Sciatic nerve (tissue), 2 donors: ENCODE measurements at regions not wholly inside any gene's neighbourhood (a gene's known extent, or its start where the extent isn't known, plus 50 kb on each side); places are given as distances from the start of the nearest gene placed in this dataset.
"Not testable (repeated sequence)": the region's sequence is repeated elsewhere in the genome, so short reads cannot be mapped to it uniquely, and the experiment has no call there.

ENCODE experiments used
- ATAC-seq: fragments of 200-7000 bp; cut with Tn5 transposase; one replicate; pipeline ENCODE4 v1.9.1; 2020; ENCODE audit warnings: mild to moderate bottlenecking, moderate library complexity
- DNase-seq: peaks from one replicate; pipeline ENCODE4 v3.0.0-alpha.2; 2020; ENCODE audit warnings: low spot score
- intact Hi-C: fragments of 100-400 bp; cut with DNase I; formaldehyde crosslinking; loops from one replicate; pipeline ENCODE4 v1.14.2; 2022
- donor health status: DM: no; HTN: no; CAD: no.
- donor health status: DM: no; HTN: no; CAD: no.

DNA sequence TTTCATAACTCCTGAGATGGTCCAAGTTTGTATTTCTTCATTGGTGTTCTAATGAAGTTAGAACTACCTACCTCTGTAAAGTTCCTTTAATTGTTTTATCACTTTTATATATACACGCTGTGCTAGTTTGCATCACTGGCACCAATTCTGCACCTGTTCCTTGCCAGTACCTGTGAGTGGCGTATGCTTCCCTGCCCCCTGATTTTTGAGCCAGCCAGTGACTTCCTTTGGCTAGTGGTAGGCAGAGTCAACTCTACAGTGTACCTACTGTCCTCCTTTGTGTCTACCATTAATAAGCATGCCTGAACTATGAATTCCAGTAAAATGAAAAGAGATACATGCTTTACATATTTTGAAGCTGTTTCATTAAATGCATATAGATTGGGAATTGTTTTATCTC lies 186.8 kb upstream of the SPATA31A3 start:
- ATAC-seq, DNase-seq, intact Hi-C loops: not testable (repeated sequence)

DNA sequence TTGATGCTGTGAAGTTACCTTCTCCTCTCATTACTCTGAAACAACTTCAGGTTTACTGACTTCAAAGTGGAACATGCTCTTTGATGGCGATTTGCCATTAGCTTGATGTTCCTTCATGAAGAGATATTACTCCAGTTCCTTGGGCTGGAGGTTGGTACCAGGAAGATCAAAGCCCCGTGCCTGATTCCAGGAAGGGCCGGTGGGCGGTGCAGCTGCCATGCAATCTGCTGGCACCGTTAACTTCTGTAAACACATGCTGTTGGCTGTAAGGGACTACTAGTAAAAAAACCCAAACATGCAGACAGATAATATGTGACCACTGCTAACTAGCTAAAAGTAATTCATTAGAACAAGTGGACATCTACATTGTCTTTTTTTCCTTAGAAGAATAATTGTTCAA lies 182.8 kb upstream of the SPATA31A3 start:
- ATAC-seq, DNase-seq, intact Hi-C loops: not testable (repeated sequence)

DNA sequence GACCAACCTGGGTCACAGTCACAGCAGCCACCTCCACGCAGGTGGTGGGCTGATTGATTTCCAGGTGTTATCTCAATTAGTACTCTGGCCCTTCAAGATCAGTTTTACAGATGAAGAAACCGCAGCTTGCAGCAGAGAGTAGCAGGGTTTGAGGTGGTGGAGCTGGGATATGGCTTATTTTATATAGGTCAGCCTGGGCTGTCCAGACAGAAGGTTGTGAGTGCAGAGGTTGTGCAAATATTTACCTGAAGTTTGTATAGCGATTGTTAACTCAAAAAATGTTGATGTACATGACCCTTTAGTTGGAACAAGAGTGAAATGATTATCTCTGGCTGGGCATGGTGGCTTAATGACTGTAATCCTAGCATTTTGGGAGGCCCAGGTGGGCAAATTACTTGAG lies 179.4 kb upstream of the SPATA31A3 start:
- intact Hi-C loops, DNase-seq, ATAC-seq: not testable (repeated sequence)

DNA sequence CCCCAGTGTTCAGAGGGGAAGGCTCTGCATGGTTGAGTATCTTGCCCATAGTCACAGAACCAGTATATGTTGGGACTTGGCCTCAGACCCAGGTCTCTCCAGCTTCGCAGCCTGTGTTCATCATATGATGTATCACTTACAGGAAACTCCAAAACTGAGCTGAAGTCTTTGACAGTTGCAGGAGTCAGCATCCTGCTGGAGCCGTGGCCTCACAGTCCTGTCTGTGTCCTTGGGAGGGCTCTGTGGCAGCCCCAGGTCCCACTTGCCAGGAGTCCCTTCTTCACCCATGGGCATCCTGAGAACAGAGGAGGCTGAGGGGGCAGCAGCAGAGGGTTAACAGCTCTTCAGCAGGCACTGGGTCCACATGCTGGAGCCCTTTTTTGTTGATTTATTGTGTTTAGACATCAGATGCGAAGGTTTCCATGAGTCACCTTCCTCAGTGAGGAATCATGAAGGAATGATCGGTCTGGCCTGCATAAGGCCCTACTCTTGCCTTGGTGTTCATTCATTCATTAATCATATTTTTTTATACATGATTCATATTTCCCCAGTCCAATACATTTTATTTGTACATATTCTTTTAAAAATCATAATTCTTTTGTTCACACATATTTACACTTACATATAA lies 176.3 kb upstream of the SPATA31A3 start:
- DNase-seq, intact Hi-C loops, ATAC-seq: not testable (repeated sequence)

DNA sequence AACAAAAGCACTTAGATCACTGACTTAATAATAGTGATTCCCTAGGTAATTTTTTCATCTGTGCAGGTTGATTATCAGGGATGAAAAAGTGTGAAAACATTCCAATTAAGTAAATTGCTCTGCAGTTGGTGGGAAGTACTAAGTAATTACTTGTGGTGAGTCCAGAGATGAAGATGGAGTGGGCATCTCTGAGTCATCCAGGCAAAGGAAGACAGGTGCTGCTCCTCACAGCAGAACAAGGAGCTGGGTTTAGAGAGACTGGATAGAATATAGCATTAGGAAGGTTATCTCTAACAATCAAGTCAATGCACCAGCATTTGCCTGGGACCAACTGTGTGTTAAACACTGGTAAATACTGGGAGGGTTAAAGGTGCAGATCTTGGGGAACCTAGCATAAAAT lies 174.0 kb upstream of the SPATA31A3 start:
- DNase-seq, intact Hi-C loops, ATAC-seq: not testable (repeated sequence)

DNA sequence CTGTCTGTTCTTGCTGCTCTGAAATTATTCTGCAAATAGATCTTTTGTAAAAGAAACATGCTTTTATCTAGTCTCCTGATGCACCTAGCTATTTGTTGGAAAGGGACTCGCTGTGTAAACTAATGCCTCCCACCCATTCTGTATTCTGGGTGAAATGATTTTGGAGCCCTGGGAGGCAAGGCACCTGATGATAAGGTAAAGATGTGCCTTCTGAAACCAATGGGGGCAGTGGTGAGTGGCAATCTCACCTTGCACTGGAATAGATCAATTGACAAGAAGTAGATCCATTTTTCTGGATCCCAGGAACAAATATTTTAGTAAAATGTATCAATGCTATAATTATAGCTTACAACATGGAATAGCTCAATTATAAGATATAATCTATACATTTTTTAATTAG lies 170.5 kb upstream of the SPATA31A3 start:
- intact Hi-C loops, DNase-seq, ATAC-seq: not testable (repeated sequence)

DNA sequence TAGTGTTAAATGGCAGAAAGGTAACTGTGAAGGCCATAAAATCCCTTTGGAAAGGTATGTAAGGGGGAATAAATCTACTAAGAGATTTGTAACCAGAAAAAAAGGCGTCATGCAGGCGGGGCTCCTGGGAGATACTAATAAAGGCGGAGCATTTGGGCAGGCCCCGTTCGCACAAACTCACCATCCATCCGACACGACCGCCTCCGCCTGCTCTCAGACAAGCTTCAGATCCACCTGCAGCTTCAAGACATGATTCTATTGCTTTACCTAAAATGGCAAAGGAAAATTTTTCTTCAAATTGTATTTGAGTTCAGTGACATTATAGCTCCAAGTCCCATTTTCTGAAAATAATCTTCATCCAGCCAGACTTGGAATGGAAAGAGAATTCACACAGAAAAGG lies 162.9 kb upstream of the SPATA31A3 start:
- ATAC-seq, intact Hi-C loops, DNase-seq: not testable (repeated sequence)

DNA sequence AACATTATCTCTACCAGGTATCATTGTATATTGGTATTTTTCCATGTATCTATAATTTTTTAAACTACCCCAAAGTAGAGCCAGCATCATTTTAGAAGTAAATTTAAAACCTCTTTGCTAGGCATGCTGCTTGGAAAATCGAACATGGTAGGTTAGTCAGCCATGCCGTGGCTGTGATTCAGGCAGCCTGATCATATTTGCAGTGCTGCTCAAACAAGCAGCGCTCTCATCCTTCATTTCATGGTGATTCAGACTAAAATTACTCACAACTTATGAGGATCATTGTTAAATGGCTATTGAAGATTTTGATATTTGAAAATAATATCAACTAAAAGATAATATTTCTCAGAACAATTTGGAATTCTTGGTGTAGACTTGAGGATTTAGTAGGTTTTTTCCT lies 161.2 kb upstream of the SPATA31A3 start:
- ATAC-seq, intact Hi-C loops, DNase-seq: not testable (repeated sequence)

DNA sequence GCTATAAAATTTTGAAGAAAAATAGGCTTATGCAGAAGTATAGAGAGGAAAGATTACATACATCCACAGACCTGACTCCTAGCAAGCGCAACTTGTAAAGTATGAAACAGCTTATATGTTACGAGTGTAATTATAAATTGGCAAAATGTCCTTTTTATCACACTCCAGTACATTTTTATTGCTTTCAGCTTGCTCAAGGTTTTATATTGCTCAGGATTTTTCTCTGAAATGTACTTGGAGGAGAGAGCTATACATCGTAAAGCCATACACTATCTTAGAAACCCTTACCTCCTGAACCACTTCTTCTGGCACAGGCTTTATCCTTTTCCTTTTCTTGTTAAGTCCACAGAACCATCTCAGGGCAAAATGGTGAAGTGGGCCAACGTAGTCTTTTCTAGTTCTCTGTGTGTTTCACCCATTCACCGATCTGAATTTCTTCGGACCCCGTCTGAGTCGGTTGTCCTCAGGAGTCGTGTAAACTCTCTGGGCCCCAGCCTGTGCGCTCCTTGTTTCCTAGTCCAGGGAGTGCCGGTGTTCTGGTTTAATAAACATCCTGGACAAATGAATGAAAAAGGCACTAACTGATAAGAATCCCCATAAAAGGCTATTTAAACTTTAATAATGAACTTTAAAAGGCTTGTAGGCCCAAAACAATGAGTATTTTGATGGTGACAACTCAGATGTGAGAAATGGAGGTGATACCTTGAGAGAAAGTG lies 150.2 kb upstream of the SPATA31A3 start:
- DNase-seq, ATAC-seq, intact Hi-C loops: not testable (repeated sequence)

DNA sequence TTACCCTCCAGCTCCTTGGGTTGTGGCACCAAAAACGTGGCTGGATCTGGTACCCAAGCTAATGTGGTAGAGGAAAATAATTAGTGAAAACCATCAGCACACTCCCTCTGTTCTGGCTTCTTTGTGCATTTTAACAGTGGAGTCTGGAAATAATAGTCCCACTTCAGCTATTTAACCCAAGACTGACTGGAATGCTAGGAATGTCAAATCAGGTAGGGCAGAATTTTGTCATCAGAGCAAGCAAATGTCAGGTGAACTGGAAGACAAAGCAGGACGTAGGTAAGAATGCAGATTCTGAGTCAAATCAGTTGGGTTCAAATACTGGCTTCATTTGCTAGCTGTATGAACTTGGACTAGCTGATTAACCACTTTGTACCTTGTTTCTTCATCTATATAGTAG lies 144.0 kb upstream of the SPATA31A3 start:
- DNase-seq, intact Hi-C loops, ATAC-seq: not testable (repeated sequence)

DNA sequence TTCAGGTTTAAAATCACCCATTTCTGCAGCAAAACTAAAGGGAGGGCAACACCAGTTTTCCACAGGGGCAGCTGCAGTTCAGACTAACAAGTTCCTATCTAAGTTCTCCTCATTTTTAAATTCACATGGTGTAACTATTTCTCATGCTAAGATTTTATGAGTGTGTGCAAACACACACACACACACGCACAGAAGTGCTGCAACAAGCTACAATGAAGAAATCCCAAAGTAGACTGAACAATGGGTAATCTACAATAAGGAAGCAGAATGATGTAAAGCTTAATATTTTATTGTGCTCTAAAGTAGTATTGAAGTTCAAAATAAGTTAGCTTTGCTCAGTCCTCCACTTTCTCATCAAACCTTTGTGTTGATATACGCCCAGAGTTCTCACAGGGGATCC lies 140.8 kb upstream of the SPATA31A3 start:
- ATAC-seq, intact Hi-C loops: not testable (repeated sequence)

DNA sequence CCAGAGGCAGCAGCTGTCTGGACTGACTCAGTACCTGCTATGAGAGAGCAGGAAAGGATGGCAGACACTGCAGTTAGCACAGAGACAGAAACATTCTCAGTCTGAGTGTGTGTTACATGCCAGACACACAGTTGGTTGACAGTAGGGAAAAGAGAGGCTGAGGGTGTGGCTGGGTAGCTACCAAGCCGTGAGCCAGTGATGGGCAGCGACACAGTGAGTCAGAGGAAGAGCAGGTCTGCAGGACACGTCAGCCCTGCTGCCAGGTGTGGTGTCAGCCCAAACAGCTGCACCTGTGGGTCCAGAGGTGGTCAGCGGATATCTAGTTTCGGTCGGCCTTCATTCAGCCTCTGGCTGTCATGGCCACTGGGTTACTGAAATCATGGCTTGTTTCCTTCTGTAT lies 124.4 kb upstream of the SPATA31A3 start:
- intact Hi-C loops, ATAC-seq, DNase-seq: not testable (repeated sequence)

More for the DNA sequence above, 140.8 kb upstream of the SPATA31A3 start:
- DNase-seq = not testable (repeated sequence)

DNA sequence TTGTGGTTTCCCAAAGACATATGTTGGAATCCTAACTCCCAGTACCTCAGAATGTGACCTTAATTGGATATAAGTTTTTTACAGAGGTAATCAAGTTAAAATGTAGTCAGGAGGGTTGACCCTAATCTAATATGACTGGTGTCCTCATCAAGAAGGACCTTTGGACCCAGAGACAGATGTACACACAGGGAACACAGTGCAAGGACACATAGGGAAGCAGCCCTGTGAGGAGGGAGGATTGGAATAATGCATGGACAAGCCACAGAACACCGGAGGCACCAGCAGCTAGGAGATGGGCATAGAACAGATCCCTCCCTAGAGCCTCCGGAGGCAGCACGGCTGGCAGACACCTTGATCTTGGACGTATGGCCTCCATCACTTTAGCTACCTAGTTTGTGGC lies 119.8 kb upstream of the SPATA31A3 start:
- ATAC-seq, intact Hi-C loops: not testable (repeated sequence)

DNA sequence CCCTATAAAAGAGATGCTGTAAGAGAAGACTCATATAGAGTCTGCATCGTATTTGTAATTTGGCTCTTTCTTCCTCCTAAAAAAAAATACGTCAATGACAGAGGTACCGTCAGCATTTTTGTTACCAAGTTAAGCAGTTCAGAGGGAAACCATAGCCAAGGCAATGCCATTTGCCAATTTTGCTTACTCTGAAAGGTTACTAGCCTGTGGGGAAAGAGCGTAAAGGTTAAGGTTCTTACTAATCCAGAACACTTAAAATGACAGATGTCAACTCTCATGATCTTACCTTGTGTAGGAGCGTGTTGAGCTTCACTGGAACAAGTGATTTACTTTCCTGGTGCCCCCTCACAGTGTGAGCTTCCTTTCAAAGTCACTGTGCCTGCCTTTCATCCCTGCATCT lies 119.4 kb upstream of the SPATA31A3 start:
- intact Hi-C loops, ATAC-seq, DNase-seq: not testable (repeated sequence)

More for the DNA sequence above, 119.8 kb upstream of the SPATA31A3 start:
- not testable (repeated sequence) for DNase-seq

DNA sequence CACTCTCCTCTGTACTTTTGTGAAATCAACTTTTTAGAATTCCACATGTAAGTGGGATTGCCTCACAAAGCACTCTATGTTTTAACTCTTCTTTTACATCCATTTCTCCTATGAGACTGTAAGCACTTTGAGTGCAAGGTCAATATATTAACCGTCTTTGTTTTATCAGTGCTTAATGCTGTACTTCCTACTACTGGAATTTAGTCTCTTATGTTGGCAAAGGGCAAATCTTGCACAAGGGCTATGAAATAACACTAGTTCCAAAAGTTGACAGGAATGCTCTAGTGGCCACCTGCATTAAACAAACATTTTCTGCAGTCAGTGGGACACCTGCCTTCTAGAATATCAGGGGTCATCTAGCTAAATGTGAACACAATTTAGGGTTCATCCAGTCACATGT lies 117.5 kb upstream of the SPATA31A3 start:
- ATAC-seq, intact Hi-C loops, DNase-seq: not testable (repeated sequence)

DNA sequence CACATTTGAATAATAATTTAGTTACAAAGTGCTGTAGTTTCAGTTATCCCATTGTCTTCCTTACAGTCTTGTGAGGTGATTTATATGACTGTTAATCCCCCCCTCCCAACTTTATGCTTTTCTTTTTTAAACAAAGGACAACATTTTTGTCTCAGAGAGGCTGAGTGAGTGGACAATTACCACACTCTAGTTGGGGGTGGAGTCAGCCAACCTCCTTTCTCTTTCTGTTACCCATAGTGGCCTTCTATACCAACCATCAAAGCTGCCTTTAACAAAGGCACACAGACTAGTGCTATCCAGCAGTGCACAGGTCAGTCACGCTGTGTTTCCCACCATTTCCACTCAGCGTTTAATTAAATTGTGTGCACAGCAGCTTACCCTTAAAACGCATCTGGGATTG lies 114.3 kb upstream of the SPATA31A3 start:
- intact Hi-C loops, ATAC-seq, DNase-seq: not testable (repeated sequence)

DNA sequence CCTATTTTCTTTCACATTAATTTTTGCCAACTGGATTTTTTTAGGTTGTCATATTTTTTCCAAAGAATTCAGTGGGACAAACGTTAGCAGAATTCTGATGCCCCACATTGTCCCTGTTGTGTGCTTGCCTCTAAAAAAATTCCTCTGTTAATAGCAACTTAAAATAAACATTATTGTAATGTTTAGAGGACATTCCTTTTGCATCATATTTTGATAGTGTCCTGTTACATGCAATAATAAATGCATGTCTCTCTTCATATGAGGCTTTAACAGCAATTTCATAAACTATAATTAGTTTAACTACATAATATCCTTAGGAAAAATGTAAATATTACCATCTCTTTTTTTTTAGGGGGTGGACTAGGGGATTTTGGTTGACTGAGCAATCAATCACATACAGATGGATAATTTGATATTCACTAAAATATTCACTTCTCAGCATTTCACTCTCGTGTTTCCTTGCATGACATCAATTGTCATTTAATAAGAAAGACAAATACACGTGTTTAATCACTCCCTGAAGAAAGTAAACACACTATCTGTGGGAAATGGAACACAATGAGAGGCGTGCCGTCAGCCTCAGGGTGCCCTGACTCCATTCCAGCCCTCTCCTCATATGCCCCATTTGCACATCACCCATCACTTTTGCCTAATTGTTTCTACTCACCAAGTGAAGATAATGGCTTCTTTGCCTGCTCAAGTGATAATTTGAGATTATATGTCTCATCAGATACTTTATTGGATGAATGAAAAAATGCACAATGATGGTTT lies 110.3 kb upstream of the SPATA31A3 start:
- DNase-seq, intact Hi-C loops, ATAC-seq: not testable (repeated sequence)

DNA sequence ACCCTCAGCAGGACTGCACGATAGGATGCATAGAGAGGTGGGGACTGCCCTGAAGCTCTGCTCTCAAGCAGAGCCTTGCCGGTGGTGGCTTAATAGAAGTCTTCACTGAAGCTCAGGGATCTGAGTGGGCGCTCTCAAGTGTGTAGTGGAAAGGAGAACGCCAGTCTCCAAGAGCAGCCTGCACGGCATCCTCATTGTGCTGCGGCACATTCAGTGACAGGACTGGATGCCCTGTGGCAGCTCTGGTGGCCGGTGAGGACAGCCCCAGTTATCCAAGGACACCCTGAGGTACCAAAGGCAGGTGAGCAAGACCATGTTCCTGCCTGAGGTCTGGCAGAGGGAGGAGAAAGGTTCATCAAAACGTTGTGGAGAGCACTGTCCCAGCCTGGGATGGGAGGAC lies 98.8 kb upstream of the SPATA31A3 start:
- DNase-seq, ATAC-seq, intact Hi-C loops: not testable (repeated sequence)

DNA sequence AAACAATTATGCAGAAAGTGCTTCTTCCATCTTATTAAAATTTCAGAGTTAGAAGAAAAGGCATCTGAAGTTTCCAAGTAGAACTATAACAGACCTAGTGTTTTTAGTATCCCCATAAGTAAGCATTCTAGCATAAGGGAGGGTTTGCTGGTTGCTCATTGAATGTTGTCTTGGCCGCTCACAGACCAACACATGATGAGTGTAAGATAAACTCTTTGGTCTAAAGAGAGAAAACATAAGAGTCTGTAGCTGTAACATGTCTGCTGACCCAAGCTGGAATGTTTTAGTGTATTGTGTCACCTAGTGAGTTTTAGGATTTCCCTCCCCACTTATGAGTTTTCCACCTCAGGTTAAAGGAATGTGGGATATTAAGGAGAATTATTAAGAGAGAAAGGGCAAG lies 94.5 kb upstream of the SPATA31A3 start:
- intact Hi-C loops, DNase-seq, ATAC-seq: not testable (repeated sequence)
